ENCODE measurements at regions not wholly inside any gene's neighbourhood (a gene's known extent, or its start where the extent isn't known, plus 50 kb on each side); places are given as distances from the start of the nearest gene placed in this dataset.
A peak's percentile ranks its signal among the peaks of the same experiment; 100 is the strongest.

DNA sequence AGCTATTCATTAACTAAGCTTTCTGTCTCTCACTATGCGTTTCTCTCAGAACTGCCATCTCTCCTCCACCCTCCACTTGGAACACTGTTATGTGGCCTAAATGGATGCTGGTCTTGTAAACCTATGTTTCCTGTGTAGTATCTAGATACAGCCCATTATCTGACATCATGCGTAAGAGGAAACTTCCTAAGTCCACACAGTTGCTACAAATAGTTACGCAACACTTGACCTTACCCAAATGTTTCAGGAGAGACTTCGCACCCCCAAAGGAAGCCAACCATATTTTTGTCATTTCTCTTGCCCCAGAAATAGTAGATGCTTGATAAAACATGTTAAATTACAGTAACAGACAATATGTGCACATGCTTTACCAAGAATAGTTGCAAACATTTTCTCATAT, 87.2 kb upstream of the TPRG1 start:
- H3K27ac Mint-ChIP-seq: no peak overlapping the region
- TF ChIP-seq, protein P1, sequence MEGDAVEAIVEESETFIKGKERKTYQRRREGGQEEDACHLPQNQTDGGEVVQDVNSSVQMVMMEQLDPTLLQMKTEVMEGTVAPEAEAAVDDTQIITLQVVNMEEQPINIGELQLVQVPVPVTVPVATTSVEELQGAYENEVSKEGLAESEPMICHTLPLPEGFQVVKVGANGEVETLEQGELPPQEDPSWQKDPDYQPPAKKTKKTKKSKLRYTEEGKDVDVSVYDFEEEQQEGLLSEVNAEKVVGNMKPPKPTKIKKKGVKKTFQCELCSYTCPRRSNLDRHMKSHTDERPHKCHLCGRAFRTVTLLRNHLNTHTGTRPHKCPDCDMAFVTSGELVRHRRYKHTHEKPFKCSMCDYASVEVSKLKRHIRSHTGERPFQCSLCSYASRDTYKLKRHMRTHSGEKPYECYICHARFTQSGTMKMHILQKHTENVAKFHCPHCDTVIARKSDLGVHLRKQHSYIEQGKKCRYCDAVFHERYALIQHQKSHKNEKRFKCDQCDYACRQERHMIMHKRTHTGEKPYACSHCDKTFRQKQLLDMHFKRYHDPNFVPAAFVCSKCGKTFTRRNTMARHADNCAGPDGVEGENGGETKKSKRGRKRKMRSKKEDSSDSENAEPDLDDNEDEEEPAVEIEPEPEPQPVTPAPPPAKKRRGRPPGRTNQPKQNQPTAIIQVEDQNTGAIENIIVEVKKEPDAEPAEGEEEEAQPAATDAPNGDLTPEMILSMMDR (IDR thresholded peaks at IDR 0.05): no peak
- H3K4me1 Mint-ChIP-seq: no peaks in the 10 kb centered on the region
- no peak overlapping the region for H3K4me3 Mint-ChIP-seq
- H3K27me3 Mint-ChIP-seq (ENCODE audit: low read depth, poor library complexity): no peaks in the 10 kb centered on the region
- H3K9me3 Mint-ChIP-seq: peaks cover 13% of the 10 kb centered on the region
- no peak for DNase-seq
- H3K36me3 Mint-ChIP-seq (ENCODE audit: low read depth): no peaks in the 10 kb centered on the region

DNA sequence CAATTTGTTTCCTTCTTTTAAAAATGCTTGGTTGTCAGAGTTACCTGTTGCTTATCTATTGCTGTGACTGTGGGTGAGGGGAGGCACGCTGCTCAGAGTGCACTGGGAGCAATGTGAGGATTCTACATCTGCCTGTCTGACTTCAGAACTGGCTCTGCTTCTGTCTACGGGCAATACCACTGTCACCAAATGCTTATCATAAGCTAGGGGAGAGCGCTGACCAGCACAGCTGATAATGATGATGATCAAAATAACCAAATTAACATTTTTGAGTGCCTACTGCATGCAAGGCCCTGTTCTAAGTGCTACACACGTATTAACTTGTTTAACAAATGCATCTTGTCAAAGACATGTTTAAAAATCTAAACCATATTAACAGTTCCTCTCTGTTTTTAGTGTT, 79.2 kb upstream of the TPRG1 start:
- Mint-ChIP-seq H3K27ac (peak overlapping the region; percentile 1), H3K4me3 (no peak overlapping the region), H3K9me3 (peaks cover 10% of the 10 kb centered on the region), H3K4me1 (no peaks in the 10 kb centered on the region), H3K36me3 (ENCODE audit: low read depth) (no peaks in the 10 kb centered on the region), H3K27me3 (ENCODE audit: low read depth, poor library complexity) (peaks cover 6% of the 10 kb centered on the region)
- DNase-seq: no peak
- TF ChIP-seq, protein P1 (IDR thresholded peaks at IDR 0.05): no peak

DNA sequence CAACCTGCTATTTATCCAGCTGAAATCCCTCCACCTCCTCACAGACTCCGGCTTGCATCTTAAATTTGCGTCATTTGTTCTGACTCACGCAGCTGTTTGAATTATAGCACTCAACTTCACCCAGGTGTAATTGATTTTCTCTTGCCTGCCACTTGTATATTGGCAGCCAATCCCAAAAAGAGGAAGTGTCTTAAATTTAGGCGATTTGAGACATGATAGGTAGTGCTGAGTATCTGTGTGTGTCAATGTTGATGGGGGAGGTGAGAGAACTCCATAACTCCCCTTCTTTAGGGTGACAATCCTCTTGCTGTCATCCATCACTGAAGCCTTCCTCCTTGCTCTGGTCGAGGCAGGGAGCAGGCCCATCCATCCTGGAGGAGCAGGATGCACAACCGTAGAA, 77.2 kb upstream of the TPRG1 start:
- H3K27me3 Mint-ChIP-seq (ENCODE audit: low read depth, poor library complexity): peaks cover 9% of the 10 kb centered on the region
- no peak overlapping the region for H3K4me3 Mint-ChIP-seq
- TF ChIP-seq, protein P1 (IDR thresholded peaks at IDR 0.05): no peak
- H3K36me3 Mint-ChIP-seq (ENCODE audit: low read depth): no peaks in the 10 kb centered on the region
- no peak for DNase-seq
- H3K4me1 Mint-ChIP-seq: peaks cover 6% of the 10 kb centered on the region
- H3K27ac Mint-ChIP-seq: no peak overlapping the region
- no peaks in the 10 kb centered on the region for H3K9me3 Mint-ChIP-seq

DNA sequence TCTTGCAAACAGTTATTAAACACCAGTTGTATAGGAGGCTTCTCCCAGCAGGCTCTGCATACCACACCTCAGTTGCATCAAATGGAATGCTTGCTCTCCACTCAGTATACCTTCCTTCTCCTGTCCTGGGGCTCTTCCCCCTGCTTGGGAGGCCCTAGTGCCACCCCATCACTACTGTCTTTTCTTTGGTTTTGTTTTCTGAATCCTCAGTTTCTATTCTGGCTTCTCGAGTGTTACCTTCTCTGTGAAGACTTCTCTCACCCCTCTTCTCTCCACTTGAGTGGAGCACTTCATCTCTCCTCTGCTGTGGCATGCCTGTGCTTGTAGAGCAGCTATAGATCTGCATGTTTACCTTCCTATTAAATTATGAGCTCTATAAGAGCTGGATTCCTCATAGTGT, 75.7 kb upstream of the TPRG1 start:
- TF ChIP-seq, protein P1 (IDR thresholded peaks at IDR 0.05): no peak
- H3K36me3 Mint-ChIP-seq (ENCODE audit: low read depth): no peaks in the 10 kb centered on the region
- peaks cover 6% of the 10 kb centered on the region for H3K4me1 Mint-ChIP-seq
- H3K4me3 Mint-ChIP-seq: no peak overlapping the region
- H3K9me3 Mint-ChIP-seq: no peaks in the 10 kb centered on the region
- H3K27me3 Mint-ChIP-seq (ENCODE audit: low read depth, poor library complexity): peaks cover 12% of the 10 kb centered on the region
- H3K27ac Mint-ChIP-seq: no peak overlapping the region
- DNase-seq: no peak

DNA sequence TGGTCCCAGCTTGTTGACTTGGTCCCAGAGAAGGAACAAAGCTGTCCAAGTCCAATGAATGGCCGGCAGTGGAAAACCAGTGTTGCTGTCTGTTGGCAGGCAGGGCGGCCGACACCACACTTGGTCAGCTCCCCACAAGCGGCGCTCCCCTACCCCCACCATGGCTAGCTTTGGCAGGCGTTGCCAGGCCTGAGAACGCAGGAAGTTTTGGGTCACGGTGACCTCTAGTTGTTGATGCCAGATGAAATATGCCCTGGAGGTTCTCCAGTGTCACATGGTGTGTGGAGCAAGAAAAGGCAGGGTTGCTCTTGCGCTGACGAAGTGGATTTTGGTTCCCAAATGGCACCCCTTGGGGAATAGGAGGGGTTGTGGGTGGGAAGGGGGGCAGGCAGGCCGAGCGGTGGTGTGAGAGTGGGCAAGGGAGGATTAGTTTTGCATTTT, 72.7 kb upstream of the TPRG1 start:
- no peak overlapping the region for H3K4me3 Mint-ChIP-seq
- peaks cover 6% of the 10 kb centered on the region for H3K4me1 Mint-ChIP-seq
- TF ChIP-seq, protein P1 (IDR thresholded peaks at IDR 0.05): no peak
- no peak overlapping the region for H3K27ac Mint-ChIP-seq
- no peaks in the 10 kb centered on the region for H3K9me3 Mint-ChIP-seq
- peaks cover 5% of the 10 kb centered on the region for H3K27me3 Mint-ChIP-seq (ENCODE audit: low read depth, poor library complexity)
- DNase-seq: no peak
- H3K36me3 Mint-ChIP-seq (ENCODE audit: low read depth): no peaks in the 10 kb centered on the region

DNA sequence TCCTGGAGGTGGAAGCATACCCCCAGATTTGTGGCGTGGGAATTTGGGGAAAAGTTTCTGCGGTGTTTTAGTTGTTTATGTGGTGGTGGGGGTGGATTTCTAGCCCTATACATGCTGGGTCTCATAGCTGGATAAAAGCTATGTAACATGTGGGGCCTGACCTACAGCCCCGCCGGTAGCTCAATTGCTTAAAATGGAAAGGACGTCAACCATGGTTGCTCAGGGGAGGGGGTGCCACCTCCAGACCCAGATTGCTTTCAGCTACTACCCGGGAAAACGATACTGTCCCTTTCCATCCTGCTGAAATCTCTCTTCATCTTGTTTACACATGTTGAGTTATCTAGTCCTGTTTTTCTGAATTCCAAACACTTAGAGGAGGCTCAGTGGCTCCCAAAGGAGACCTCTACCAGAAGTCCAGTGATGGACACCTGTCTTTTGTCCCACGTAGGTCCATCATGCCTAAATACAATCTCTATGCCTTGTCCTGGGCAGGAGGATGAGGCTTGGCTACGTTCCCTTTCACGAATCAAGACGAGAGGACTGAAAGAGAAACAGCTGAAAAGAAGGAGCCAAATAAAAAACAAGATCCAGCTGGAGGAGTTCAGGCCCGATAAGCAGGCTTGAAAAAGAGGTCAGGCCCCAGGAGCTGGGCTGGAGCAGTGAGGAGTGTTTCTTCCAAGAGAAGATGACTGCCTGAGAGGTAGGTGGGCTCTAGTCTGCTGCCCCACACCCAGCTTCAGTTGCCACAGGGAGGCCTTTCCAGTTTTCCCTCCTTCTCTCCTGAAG, 72.1 kb upstream of the TPRG1 start:
- H3K4me3 Mint-ChIP-seq: no peak overlapping the region
- no peak for DNase-seq
- H3K36me3 Mint-ChIP-seq (ENCODE audit: low read depth): no peaks in the 10 kb centered on the region
- TF ChIP-seq, protein P1 (IDR thresholded peaks at IDR 0.05): no peak
- H3K4me1 Mint-ChIP-seq: peaks cover 6% of the 10 kb centered on the region
- peaks cover 5% of the 10 kb centered on the region for H3K27me3 Mint-ChIP-seq (ENCODE audit: low read depth, poor library complexity)
- no peaks in the 10 kb centered on the region for H3K9me3 Mint-ChIP-seq
- no peak overlapping the region for H3K27ac Mint-ChIP-seq
